M059J (cell line): ENCODE measurements at regions not wholly inside any gene's neighbourhood (a gene's known extent, or its start where the extent isn't known, plus 50 kb on each side); places are given as distances from the start of the nearest gene placed in this dataset.

ENCODE experiments used
- DNase-seq: peaks from one replicate; pipeline ENCODE4 v3.0.0-alpha.2; 2012; ENCODE audit warnings: low read depth

GRCh38 chr18:39918847-39919246 lies 2036.2 kb upstream of the PIK3C3 start:
- DNase-seq: no peak

GRCh38 chr18:39913672-39914366 lies 2041.2 kb upstream of the PIK3C3 start:
- peak; percentile 4 for DNase-seq

- DNase-seq: no peak
Observed at GRCh38 chr18:39911716-39912115, 2043.3 kb upstream of the PIK3C3 start.

GRCh38 chr18:39909706-39910105 lies 2045.3 kb upstream of the PIK3C3 start:
- DNase-seq: no peak

GRCh38 chr18:39886136-39886535 lies 2068.9 kb upstream of the PIK3C3 start:
- DNase-seq: peak; percentile 10

GRCh38 chr18:39872651-39873050 lies 2082.4 kb upstream of the PIK3C3 start:
- no peak for DNase-seq

- peak; percentile 40 for DNase-seq
Observed at GRCh38 chr18:39871961-39872360, 2083.1 kb upstream of the PIK3C3 start.

GRCh38 chr18:39870591-39870990 lies 2084.4 kb upstream of the PIK3C3 start:
- DNase-seq: peak; percentile 39

- no peak for DNase-seq
Observed at GRCh38 chr18:39863916-39864315, 2091.1 kb upstream of the PIK3C3 start.

- DNase-seq: peak; percentile 48
Observed at GRCh38 chr18:39862341-39862740, 2092.7 kb upstream of the PIK3C3 start.

- peak; percentile 16 for DNase-seq
Observed at GRCh38 chr18:39854291-39854690, 2100.7 kb upstream of the PIK3C3 start.

- DNase-seq: no peak
Observed at GRCh38 chr18:39846265-39846664, 2108.8 kb upstream of the PIK3C3 start.

GRCh38 chr18:39845631-39846030 lies 2109.4 kb upstream of the PIK3C3 start:
- no peak for DNase-seq

GRCh38 chr18:39845106-39845505 lies 2109.9 kb upstream of the PIK3C3 start:
- no peak for DNase-seq

GRCh38 chr18:39843546-39843945 lies 2111.5 kb upstream of the PIK3C3 start:
- DNase-seq: no peak

GRCh38 chr18:39842366-39842914 lies 2112.6 kb upstream of the PIK3C3 start:
- DNase-seq: no peak

- DNase-seq: peak; percentile 87
Observed at GRCh38 chr18:39841482-39842365, 2113.3 kb upstream of the PIK3C3 start.

GRCh38 chr18:39840856-39841481 lies 2114.1 kb upstream of the PIK3C3 start:
- no peak for DNase-seq

- DNase-seq: peak; percentile 73
Observed at GRCh38 chr18:39840406-39840805, 2114.6 kb upstream of the PIK3C3 start.

GRCh38 chr18:39839782-39840181 lies 2115.3 kb upstream of the PIK3C3 start:
- DNase-seq: peak; percentile 37

GRCh38 chr18:39838831-39839230 lies 2116.2 kb upstream of the PIK3C3 start:
- peak; percentile 38 for DNase-seq

- peak; percentile 85 for DNase-seq
Observed at GRCh38 chr18:39835303-39836030, 2119.6 kb upstream of the PIK3C3 start.
